WTC11 (cell line): ENCODE measurements at regions not wholly inside any gene's neighbourhood (a gene's known extent, or its start where the extent isn't known, plus 50 kb on each side); places are given as distances from the start of the nearest gene placed in this dataset.

Experiments used
- ELF4 ChIP-seq: sonication (generic); formaldehyde crosslinking; IDR thresholded peaks from 2 replicates; pipeline ENCODE4 v1.8.1; 2022; ENCODE audit warnings: low read depth, mild to moderate bottlenecking, moderate library complexity, missing genetic modification reagents
- FOXJ3 ChIP-seq: sonication (generic); formaldehyde crosslinking; IDR thresholded peaks from 2 replicates; pipeline ENCODE4 v1.9.0; 2021; ENCODE audit warnings: missing genetic modification reagents, mild to moderate bottlenecking, borderline replicate concordance
- MXD4 ChIP-seq: fragments of 250-450 bp; sonication (Bioruptor Pico); IDR thresholded peaks from 2 replicates; pipeline ENCODE4 v1.8.0; 2021; ENCODE audit warnings: mild to moderate bottlenecking, moderate library complexity, borderline replicate concordance
- TF ChIP-seq, protein P1 (sequence below): sonication (generic); formaldehyde crosslinking; conservative IDR thresholded peaks from 2 replicates; pipeline ENCODE4 v1.8.1; 2022; ENCODE audit warnings: mild to moderate bottlenecking, missing genetic modification reagents

DNA sequence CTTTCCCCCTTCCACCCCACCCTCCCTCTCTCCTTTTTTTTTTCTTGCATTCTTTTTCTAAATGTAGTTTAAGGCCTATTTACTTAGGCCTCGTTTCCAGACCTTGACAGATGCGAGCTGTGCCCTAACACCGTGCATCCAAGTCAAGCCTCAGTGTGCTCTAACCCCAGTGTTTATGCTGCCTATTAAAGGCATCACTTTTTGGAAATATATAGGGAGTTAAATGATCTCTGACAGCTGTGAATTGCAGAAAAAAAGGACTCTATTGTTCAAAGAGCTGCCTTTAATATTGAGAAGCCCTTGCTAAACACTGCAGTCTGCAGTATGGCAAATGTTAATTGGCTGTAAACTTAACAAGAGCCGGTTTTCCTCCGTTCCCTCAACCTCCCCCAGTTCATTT, 270.4 kb upstream of the TUT7 start:
- TF ChIP-seq FOXJ3 (no peak), ELF4 (CRISPR knock-in tag) (no peak), MXD4 (no peak)
- TF ChIP-seq, protein P1, sequence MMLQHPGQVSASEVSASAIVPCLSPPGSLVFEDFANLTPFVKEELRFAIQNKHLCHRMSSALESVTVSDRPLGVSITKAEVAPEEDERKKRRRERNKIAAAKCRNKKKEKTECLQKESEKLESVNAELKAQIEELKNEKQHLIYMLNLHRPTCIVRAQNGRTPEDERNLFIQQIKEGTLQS (CRISPR knock-in tag) = no peak
